Calu3 (cell line): ENCODE measurements at regions not wholly inside any gene's neighbourhood (a gene's known extent, or its start where the extent isn't known, plus 50 kb on each side); places are given as distances from the start of the nearest gene placed in this dataset.

Experiments
- BruUV-seq: library from RNA; stranded (reverse); fragments of 400-500 nt; replicated peaks from 2 replicates; lab custom pipeline; 2021; lab: Mats Ljungman, UMichigan
- CTCF ChIA-PET: fragments of 300-600 bp; sonication (Branson Sonifier 250); formaldehyde crosslinking; loops from one replicate; lab custom pipeline; 2022; ENCODE audit warnings: antibody characterized with exemption; lab: Charles Lee
- DNase-seq: peaks from one replicate; pipeline ENCODE4 v3.0.0; 2022
- H3K27ac Mint-ChIP-seq: one replicate; pipeline ENCODE4 v1.8.0; 2022; ENCODE audit warnings: mixed read lengths; ENCODE audit not compliant: unreplicated experiment
- H3K27me3 Mint-ChIP-seq: one replicate; pipeline ENCODE4 v1.8.0; 2022; ENCODE audit warnings: mixed read lengths; ENCODE audit not compliant: unreplicated experiment
- H3K36me3 Mint-ChIP-seq: one replicate; pipeline ENCODE4 v1.8.0; 2022; ENCODE audit warnings: mild to moderate bottlenecking, moderate library complexity, mixed read lengths; ENCODE audit not compliant: insufficient read depth, unreplicated experiment
- H3K4me1 Mint-ChIP-seq: one replicate; pipeline ENCODE4 v1.8.0; 2022; ENCODE audit warnings: mild to moderate bottlenecking, low read depth, mixed read lengths; ENCODE audit not compliant: unreplicated experiment
- H3K4me3 Mint-ChIP-seq: one replicate; pipeline ENCODE4 v1.8.0; 2022; ENCODE audit warnings: mild to moderate bottlenecking, low read depth, moderate library complexity, mixed read lengths; ENCODE audit not compliant: unreplicated experiment
- H3K9me3 Mint-ChIP-seq: one replicate; pipeline ENCODE4 v1.8.0; 2022; ENCODE audit warnings: low read depth, mixed read lengths; ENCODE audit not compliant: unreplicated experiment
- CTCF ChIP-seq: fragments of 200-600 bp; IDR thresholded peaks from one replicate; pipeline ENCODE4 v1.8.0; 2022; ENCODE audit warnings: antibody characterized with exemption; ENCODE audit not compliant: unreplicated experiment
- intact Hi-C: fragments of 100-400 bp; cut with micrococcal nuclease; formaldehyde crosslinking; loops from one replicate; pipeline ENCODE4 v1.10.0; 2022; ENCODE audit not compliant: unreplicated experiment

- no peak for TF ChIP-seq CTCF
- H3K27ac Mint-ChIP-seq, result no peak overlapping the region
- H3K9me3 Mint-ChIP-seq, result no peaks in the 10 kb centered on the region
- no peaks in the 10 kb centered on the region for H3K36me3 Mint-ChIP-seq
- intact Hi-C loops, result no loop called here
- CTCF ChIA-PET, result no interaction called here
- BruUV-seq, result no TSS peak
- no peaks in the 10 kb centered on the region for H3K4me1 Mint-ChIP-seq
- H3K4me3 Mint-ChIP-seq, result no peak overlapping the region
- DNase-seq, result no peak
- no peaks in the 10 kb centered on the region for H3K27me3 Mint-ChIP-seq
Measured at GRCh38 chr13:62130062-62130970, 714.7 kb upstream of the PCDH20 start.

DNA sequence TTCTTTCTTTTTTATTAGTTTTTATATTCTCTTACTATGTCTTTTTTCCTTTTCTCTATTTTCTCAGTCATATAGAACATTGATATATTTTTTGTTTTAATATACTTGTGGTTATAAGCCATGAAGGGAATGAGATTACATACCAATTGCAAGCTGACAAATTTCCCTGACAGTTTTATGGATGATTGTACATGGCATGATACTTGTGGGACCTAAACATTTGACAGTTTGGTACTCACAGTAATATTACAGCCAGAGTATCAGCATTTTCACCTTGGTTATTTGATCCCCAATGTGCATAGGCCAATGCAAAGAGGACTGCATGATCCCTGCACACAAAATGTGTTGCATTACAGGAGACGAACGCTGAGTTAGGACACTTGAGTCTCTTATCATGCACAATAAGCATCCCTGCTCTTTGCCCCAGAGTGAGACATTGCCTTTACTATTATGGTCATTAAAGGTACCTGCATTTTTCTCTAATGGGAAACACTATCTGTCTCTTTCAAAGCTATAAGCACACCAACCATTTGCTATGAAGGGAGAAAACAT lies 713.4 kb upstream of the PCDH20 start:
- Mint-ChIP-seq H3K27ac (no peak overlapping the region), H3K36me3 (no peaks in the 10 kb centered on the region), H3K4me3 (no peak overlapping the region), H3K27me3 (no peaks in the 10 kb centered on the region), H3K9me3 (no peaks in the 10 kb centered on the region), H3K4me1 (no peaks in the 10 kb centered on the region)
- intact Hi-C loops, result no loop called here
- no peak for DNase-seq
- no TSS peak for BruUV-seq
- no peak for TF ChIP-seq CTCF
- CTCF ChIA-PET, result no interaction called here

DNA sequence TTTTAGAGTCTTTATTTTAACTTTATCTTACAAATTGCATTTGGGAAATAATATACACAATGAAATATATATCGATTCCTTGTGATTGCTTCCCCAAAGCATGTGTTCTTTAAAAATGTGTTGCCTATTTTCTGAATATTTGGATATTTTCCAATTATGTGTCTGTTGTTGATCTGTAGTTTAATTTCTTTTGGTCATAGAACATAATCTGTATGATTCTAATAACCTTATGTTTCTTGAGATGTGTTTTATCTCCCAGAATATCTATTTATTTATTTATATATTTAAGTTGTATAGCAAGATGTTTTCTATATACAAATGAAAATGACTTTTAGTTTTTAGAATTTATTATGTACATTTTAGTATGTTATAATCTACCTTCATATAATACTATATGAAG lies 710.8 kb upstream of the PCDH20 start:
- intact Hi-C loops, result no loop called here
- H3K4me1 Mint-ChIP-seq, result no peaks in the 10 kb centered on the region
- H3K36me3 Mint-ChIP-seq, result no peaks in the 10 kb centered on the region
- TF ChIP-seq CTCF, result no peak
- CTCF ChIA-PET, result no interaction called here
- H3K4me3 Mint-ChIP-seq, result no peak overlapping the region
- no peak for DNase-seq
- H3K27me3 Mint-ChIP-seq, result no peaks in the 10 kb centered on the region
- H3K27ac Mint-ChIP-seq, result no peak overlapping the region
- no TSS peak for BruUV-seq
- no peaks in the 10 kb centered on the region for H3K9me3 Mint-ChIP-seq

GRCh38 chr13:62125451-62125850 lies 709.8 kb upstream of the PCDH20 start:
- TF ChIP-seq CTCF, result no peak
- H3K9me3 Mint-ChIP-seq, result no peaks in the 10 kb centered on the region
- CTCF ChIA-PET, result no interaction called here
- no peaks in the 10 kb centered on the region for H3K4me1 Mint-ChIP-seq
- no peak overlapping the region for H3K4me3 Mint-ChIP-seq
- no peak overlapping the region for H3K27ac Mint-ChIP-seq
- no peaks in the 10 kb centered on the region for H3K36me3 Mint-ChIP-seq
- H3K27me3 Mint-ChIP-seq, result no peaks in the 10 kb centered on the region
- intact Hi-C loops, result no loop called here
- no TSS peak for BruUV-seq
- DNase-seq, result no peak
